Liver (tissue), 8 donors: ENCODE measurements at regions not wholly inside any gene's neighbourhood (a gene's known extent, or its start where the extent isn't known, plus 50 kb on each side); places are given as distances from the start of the nearest gene placed in this dataset.

ENCODE experiments used
- DNase-seq: peaks from one replicate; pipeline ENCODE4 v3.0.0-alpha.2; 2017; ENCODE audit warnings: low spot score
- H3K27ac ChIP-seq, 2 donors: one replicate each; pipeline ENCODE4 v1.7.0; 2013; ENCODE audit warnings: inconsistent platforms in 2 of 2, low read length in 2 of 2, control low read depth in 1 of 2, low read depth in 1 of 2, mild to moderate bottlenecking in 1 of 2
- H3K27me3 ChIP-seq, 4 donors: one replicate each; pipeline versions ENCODE4 v1.6.1 to v1.7.0; 2013; ENCODE audit warnings: low read length in 3 of 4, inconsistent platforms in 1 of 4, mild to moderate bottlenecking in 1 of 4, moderate library complexity in 1 of 4; ENCODE audit not compliant: control insufficient read depth in 4 of 4, insufficient read depth in 4 of 4
- H3K36me3 ChIP-seq, 4 donors: one replicate each; pipeline versions ENCODE4 v1.6.1 to v1.7.0; 2013; ENCODE audit warnings: low read length in 3 of 4, mild to moderate bottlenecking in 3 of 4, low read depth in 1 of 4, moderate library complexity in 1 of 4; ENCODE audit not compliant: control insufficient read depth in 4 of 4, insufficient read depth in 3 of 4
- H3K4me1 ChIP-seq, 4 donors: one replicate each; pipeline versions ENCODE4 v1.6.1 to v1.7.0; 2013; ENCODE audit warnings: low read length in 3 of 4, mild to moderate bottlenecking in 3 of 4, moderate library complexity in 1 of 4; ENCODE audit not compliant: control insufficient read depth in 4 of 4, insufficient read depth in 4 of 4
- H3K4me3 ChIP-seq, 3 donors: one replicate each; pipeline versions ENCODE4 v1.6.1 to v1.7.0; 2013; ENCODE audit warnings: low read length in 3 of 3, control low read depth in 1 of 3, low read depth in 1 of 3, mild to moderate bottlenecking in 1 of 3
- H3K9ac ChIP-seq, 2 donors: one replicate each; pipeline ENCODE4 v1.7.0; 2013; ENCODE audit warnings: low read length in 2 of 2, mild to moderate bottlenecking in 2 of 2, moderate library complexity in 2 of 2, control low read depth in 1 of 2, low read depth in 1 of 2
- H3K9me3 ChIP-seq, 4 donors: one replicate each; pipeline versions ENCODE4 v1.6.1 to v1.7.0; 2013; ENCODE audit warnings: low read length in 3 of 4; ENCODE audit not compliant: control insufficient read depth in 4 of 4
- EGR1 ChIP-seq, 2 donors: IDR thresholded peaks; 2 replicates each; pipeline ENCODE4 v1.6.1; 2016 to 2018; ENCODE audit warnings: antibody characterized with exemption in 2 of 2, low read depth in 2 of 2
- FOXA1 ChIP-seq: IDR thresholded peaks from 2 replicates; pipeline ENCODE4 v1.6.1; 2016; ENCODE audit warnings: antibody characterized with exemption
- FOXA2 ChIP-seq: IDR thresholded peaks from 2 replicates; pipeline ENCODE4 v1.6.1; 2016; ENCODE audit warnings: antibody characterized with exemption
- GABPA ChIP-seq, 2 donors: IDR thresholded peaks in 1 of 2; conservative IDR thresholded peaks in 1 of 2; 2 replicates each; pipeline ENCODE4 v1.6.1; 2016; ENCODE audit warnings: antibody characterized with exemption in 2 of 2, mild to moderate bottlenecking in 1 of 2, moderate library complexity in 1 of 2
- HNF4A ChIP-seq, 2 donors: conservative IDR thresholded peaks; 2 replicates each; pipeline ENCODE4 v1.6.1; 2016; ENCODE audit warnings: antibody characterized with exemption in 2 of 2, mild to moderate bottlenecking in 2 of 2
- JUND ChIP-seq, 2 donors: IDR thresholded peaks; 2 replicates each; pipeline ENCODE4 v1.6.1; 2016; ENCODE audit warnings: antibody characterized with exemption in 2 of 2
- NR2F2 ChIP-seq: IDR thresholded peaks from 2 replicates; pipeline ENCODE4 v1.6.1; 2016; ENCODE audit warnings: antibody characterized with exemption
- RAD21 ChIP-seq, 2 donors: IDR thresholded peaks; 2 replicates each; pipeline ENCODE4 v1.6.1; 2016; ENCODE audit warnings: antibody characterized with exemption in 2 of 2, mild to moderate bottlenecking in 2 of 2
- RXRA ChIP-seq, 2 donors: IDR thresholded peaks; 2 replicates each; pipeline ENCODE4 v1.6.1; 2017 to 2018; ENCODE audit warnings: antibody characterized with exemption in 2 of 2, mild to moderate bottlenecking in 1 of 2
- TAF1 ChIP-seq: conservative IDR thresholded peaks from 2 replicates; pipeline ENCODE4 v1.6.1; 2016; ENCODE audit warnings: antibody characterized with exemption, mild to moderate bottlenecking
- YY1 ChIP-seq: IDR thresholded peaks from 2 replicates; pipeline ENCODE4 v1.6.1; 2016; ENCODE audit warnings: antibody characterized with exemption, mild to moderate bottlenecking
- WGBS: extraction: QIAGEN DNeasy Blood & Tissue Kit; methylation state at CpG from one replicate; pipeline ENCODE4 v1.1.7; 2013; 5-methylcytosine and 5-hydroxymethylcytosine counted together
- TF ChIP-seq, protein P1 (sequence below): fragments of 150-350 bp; IDR thresholded peaks from 2 replicates; pipeline ENCODE4 v1.5.1; 2017; ENCODE audit warnings: improper control_type of control experiment, low read depth, low read length; ENCODE audit not compliant: missing input control
- TF ChIP-seq, protein P2 (sequence below): IDR thresholded peaks from 2 replicates; pipeline ENCODE4 v1.6.1; 2016; ENCODE audit warnings: antibody characterized with exemption
- TF ChIP-seq, protein P3 (sequence below): IDR thresholded peaks from 2 replicates; pipeline ENCODE4 v1.6.1; 2016; ENCODE audit warnings: antibody characterized with exemption
- TF ChIP-seq, protein P4 (sequence below): IDR thresholded peaks from 2 replicates; pipeline ENCODE4 v1.6.1; 2016; ENCODE audit warnings: antibody characterized with exemption, mild to moderate bottlenecking
- TF ChIP-seq, protein P5 (sequence below): IDR thresholded peaks from 2 replicates; pipeline ENCODE4 v1.6.1; 2016; ENCODE audit warnings: antibody characterized with exemption
- donor health status: healthy.
- donor health status: healthy.
- donor health status: healthy.
- donor health status: healthy.
- donor health status: healthy.

DNA sequence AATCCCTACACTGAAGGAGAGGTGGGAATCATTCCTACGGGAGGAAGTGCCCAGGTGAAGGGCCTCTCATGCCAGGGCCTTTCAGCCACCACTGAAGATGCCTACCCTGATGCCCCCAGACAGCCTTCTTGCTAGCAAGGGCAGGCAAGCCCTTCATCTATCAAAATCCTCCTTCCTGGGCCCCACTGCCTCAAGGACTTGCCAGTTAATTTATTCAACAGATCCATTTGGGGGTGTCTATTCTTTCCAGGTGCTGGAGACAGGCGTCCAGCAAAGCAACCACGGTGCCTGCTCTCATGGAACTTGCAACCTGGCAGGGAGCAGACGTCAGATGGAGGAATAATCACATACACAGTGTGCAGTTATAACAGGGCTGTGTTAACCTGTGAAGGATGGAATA lies 95.5 kb downstream of the GYPC start:
- TF ChIP-seq RAD21 (IDR thresholded peaks at IDR 0.05) (no peak), JUND (IDR thresholded peaks at IDR 0.05) (no peak), TAF1 (no peak), GABPA (IDR thresholded peaks at IDR 0.05 in 1 of 2, conservative IDR thresholded peaks at IDR 0.05 in 1 of 2) (no peak), FOXA2 (no peak), RXRA (IDR thresholded peaks at IDR 0.05) (no peak), EGR1 (IDR thresholded peaks at IDR 0.05; ENCODE audit: low read depth in 2 of 2) (no peak)
- TF ChIP-seq, protein P1, sequence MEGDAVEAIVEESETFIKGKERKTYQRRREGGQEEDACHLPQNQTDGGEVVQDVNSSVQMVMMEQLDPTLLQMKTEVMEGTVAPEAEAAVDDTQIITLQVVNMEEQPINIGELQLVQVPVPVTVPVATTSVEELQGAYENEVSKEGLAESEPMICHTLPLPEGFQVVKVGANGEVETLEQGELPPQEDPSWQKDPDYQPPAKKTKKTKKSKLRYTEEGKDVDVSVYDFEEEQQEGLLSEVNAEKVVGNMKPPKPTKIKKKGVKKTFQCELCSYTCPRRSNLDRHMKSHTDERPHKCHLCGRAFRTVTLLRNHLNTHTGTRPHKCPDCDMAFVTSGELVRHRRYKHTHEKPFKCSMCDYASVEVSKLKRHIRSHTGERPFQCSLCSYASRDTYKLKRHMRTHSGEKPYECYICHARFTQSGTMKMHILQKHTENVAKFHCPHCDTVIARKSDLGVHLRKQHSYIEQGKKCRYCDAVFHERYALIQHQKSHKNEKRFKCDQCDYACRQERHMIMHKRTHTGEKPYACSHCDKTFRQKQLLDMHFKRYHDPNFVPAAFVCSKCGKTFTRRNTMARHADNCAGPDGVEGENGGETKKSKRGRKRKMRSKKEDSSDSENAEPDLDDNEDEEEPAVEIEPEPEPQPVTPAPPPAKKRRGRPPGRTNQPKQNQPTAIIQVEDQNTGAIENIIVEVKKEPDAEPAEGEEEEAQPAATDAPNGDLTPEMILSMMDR = no peak
- TF ChIP-seq, protein P2, sequence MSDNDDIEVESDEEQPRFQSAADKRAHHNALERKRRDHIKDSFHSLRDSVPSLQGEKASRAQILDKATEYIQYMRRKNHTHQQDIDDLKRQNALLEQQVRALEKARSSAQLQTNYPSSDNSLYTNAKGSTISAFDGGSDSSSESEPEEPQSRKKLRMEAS = no peak
- TF ChIP-seq, protein P3, sequence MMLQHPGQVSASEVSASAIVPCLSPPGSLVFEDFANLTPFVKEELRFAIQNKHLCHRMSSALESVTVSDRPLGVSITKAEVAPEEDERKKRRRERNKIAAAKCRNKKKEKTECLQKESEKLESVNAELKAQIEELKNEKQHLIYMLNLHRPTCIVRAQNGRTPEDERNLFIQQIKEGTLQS = no peak
- H3K9me3 ChIP-seq = no peaks in the 10 kb centered on the region
- no peaks in the 10 kb centered on the region for H3K36me3 ChIP-seq
- WGBS = 78% methylated on average over 4 of the region's 4 CpGs
- no peak overlapping the region for H3K27ac ChIP-seq
- H3K27me3 ChIP-seq = no peaks in the 10 kb centered on the region
- H3K9ac ChIP-seq = no peak overlapping the region
- no peak overlapping the region for H3K4me3 ChIP-seq
- H3K4me1 ChIP-seq = no peaks in the 10 kb centered on the region
- DNase-seq = no peak

DNA sequence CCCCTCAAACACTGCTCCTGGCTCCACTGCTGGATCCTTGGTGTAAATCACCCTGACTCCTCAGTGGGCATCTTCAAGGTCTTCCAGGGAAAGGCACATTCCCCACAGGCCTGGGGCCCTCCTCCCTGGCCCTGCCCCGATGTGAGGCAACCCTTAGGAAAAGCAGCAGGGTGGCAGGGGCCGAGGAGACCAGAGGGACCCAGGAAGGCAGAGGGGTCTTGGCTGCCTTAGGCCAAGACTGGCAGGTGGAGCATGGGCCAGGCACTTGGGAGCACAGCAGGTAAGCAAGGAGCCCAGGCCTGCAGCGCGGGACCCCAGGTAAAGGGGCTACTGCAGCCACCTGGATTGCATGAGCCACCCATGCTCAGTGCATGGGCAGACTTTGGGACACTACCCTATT lies 96.9 kb downstream of the GYPC start:
- TF ChIP-seq YY1 = no peak
- Histone ChIP-seq H3K27me3 (no peaks in the 10 kb centered on the region), H3K4me3 (no peak overlapping the region), H3K27ac (no peak overlapping the region), H3K36me3 (no peaks in the 10 kb centered on the region), H3K4me1 (no peaks in the 10 kb centered on the region), H3K9ac (no peak overlapping the region), H3K9me3 (no peaks in the 10 kb centered on the region)
- DNase-seq = no peak
- 89% methylated on average over 4 of the region's 4 CpGs for WGBS

DNA sequence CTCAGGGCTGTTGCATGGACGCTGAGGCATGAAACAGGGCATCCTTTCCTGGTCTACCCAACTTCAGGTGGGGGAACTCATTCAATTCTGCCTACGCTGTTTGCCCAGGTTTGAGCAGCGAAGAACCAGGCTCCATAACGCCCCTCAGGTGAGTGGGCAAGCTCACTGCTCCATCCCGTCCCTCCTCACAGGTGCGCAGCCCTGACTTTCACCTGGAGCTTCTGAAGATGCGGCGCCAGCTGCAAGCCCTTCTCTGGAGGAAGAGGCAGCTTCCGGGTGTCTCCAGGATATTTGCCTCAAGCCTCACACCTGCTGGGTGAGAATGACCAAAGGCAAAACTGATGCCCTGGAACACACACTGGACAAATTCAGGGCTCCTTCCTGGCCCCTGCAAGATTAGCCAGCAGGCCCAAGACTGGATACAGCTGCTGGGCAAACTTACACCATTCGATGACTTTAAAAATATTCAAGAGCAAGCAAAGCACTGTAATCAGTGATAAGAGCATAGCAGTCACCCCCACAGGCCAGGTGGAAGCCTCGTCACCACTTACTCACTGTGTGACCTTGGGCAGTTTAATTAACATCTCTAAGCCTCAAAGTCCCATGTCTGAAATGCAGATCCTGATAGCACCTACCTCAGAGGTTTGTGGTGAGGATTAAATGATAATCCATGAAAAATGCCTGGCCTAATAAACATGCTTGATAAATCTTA lies 97.7 kb downstream of the GYPC start:
- H3K9me3 ChIP-seq = no peaks in the 10 kb centered on the region
- no peaks in the 10 kb centered on the region for H3K4me1 ChIP-seq
- WGBS = 82% methylated on average over 11 of the region's 11 CpGs
- H3K9ac ChIP-seq = no peak overlapping the region
- H3K27me3 ChIP-seq = no peaks in the 10 kb centered on the region
- H3K4me3 ChIP-seq = no peak overlapping the region
- no peak for DNase-seq
- H3K27ac ChIP-seq = no peak overlapping the region
- no peaks in the 10 kb centered on the region for H3K36me3 ChIP-seq
- TF ChIP-seq RAD21 (IDR thresholded peaks at IDR 0.05) (no peak), JUND (IDR thresholded peaks at IDR 0.05) (no peak), TAF1 (no peak), GABPA (IDR thresholded peaks at IDR 0.05 in 1 of 2, conservative IDR thresholded peaks at IDR 0.05 in 1 of 2) (no peak), FOXA2 (no peak), FOXA1 (no peak), YY1 (no peak), EGR1 (IDR thresholded peaks at IDR 0.05; ENCODE audit: low read depth in 2 of 2) (no peak), NR2F2 (no peak), HNF4A (conservative IDR thresholded peaks at IDR 0.05) (no peak)
- TF ChIP-seq, protein P4, sequence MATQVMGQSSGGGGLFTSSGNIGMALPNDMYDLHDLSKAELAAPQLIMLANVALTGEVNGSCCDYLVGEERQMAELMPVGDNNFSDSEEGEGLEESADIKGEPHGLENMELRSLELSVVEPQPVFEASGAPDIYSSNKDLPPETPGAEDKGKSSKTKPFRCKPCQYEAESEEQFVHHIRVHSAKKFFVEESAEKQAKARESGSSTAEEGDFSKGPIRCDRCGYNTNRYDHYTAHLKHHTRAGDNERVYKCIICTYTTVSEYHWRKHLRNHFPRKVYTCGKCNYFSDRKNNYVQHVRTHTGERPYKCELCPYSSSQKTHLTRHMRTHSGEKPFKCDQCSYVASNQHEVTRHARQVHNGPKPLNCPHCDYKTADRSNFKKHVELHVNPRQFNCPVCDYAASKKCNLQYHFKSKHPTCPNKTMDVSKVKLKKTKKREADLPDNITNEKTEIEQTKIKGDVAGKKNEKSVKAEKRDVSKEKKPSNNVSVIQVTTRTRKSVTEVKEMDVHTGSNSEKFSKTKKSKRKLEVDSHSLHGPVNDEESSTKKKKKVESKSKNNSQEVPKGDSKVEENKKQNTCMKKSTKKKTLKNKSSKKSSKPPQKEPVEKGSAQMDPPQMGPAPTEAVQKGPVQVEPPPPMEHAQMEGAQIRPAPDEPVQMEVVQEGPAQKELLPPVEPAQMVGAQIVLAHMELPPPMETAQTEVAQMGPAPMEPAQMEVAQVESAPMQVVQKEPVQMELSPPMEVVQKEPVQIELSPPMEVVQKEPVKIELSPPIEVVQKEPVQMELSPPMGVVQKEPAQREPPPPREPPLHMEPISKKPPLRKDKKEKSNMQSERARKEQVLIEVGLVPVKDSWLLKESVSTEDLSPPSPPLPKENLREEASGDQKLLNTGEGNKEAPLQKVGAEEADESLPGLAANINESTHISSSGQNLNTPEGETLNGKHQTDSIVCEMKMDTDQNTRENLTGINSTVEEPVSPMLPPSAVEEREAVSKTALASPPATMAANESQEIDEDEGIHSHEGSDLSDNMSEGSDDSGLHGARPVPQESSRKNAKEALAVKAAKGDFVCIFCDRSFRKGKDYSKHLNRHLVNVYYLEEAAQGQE = no peak
- TF ChIP-seq, protein P3 = no peak
- TF ChIP-seq, protein P5, sequence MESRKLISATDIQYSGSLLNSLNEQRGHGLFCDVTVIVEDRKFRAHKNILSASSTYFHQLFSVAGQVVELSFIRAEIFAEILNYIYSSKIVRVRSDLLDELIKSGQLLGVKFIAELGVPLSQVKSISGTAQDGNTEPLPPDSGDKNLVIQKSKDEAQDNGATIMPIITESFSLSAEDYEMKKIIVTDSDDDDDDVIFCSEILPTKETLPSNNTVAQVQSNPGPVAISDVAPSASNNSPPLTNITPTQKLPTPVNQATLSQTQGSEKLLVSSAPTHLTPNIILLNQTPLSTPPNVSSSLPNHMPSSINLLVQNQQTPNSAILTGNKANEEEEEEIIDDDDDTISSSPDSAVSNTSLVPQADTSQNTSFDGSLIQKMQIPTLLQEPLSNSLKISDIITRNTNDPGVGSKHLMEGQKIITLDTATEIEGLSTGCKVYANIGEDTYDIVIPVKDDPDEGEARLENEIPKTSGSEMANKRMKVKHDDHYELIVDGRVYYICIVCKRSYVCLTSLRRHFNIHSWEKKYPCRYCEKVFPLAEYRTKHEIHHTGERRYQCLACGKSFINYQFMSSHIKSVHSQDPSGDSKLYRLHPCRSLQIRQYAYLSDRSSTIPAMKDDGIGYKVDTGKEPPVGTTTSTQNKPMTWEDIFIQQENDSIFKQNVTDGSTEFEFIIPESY = no peak
- TF ChIP-seq, protein P2 = no peak
